Muscle of leg (tissue), 3 donors: ENCODE measurements at regions not wholly inside any gene's neighbourhood (a gene's known extent, or its start where the extent isn't known, plus 50 kb on each side); places are given as distances from the start of the nearest gene placed in this dataset.

Source experiments
- DNase-seq: peaks from one replicate; pipeline ENCODE4 v3.0.0; 2013
- H3K27ac ChIP-seq: one replicate; pipeline ENCODE4 v1.5.1; 2013; ENCODE audit warnings: mild to moderate bottlenecking, low read length, control low read depth
- H3K27me3 ChIP-seq: one replicate; pipeline ENCODE4 v1.6.1; 2013; ENCODE audit warnings: low read length; ENCODE audit not compliant: control insufficient read depth, insufficient read depth
- H3K36me3 ChIP-seq: one replicate; pipeline ENCODE4 v1.6.1; 2013; ENCODE audit warnings: low read length; ENCODE audit not compliant: control insufficient read depth, insufficient read depth
- H3K4me1 ChIP-seq: one replicate; pipeline ENCODE4 v1.6.1; 2013; ENCODE audit warnings: low read length; ENCODE audit not compliant: control insufficient read depth, insufficient read depth
- H3K4me3 ChIP-seq: one replicate; pipeline ENCODE4 v1.5.1; 2013; ENCODE audit warnings: low read length, control low read depth
- H3K9me3 ChIP-seq: replicated peaks from 2 replicates; pipeline ENCODE4 v1.6.1; 2013; ENCODE audit warnings: low read depth, low read length; ENCODE audit not compliant: control insufficient read depth
- WGBS: methylation state at CpG from one replicate; pipeline ENCODE4 v1.1.5; 2013; ENCODE audit warnings: missing lambda C conversion rate; ENCODE audit not compliant: insufficient coverage; 5-methylcytosine and 5-hydroxymethylcytosine counted together

- no peak overlapping the region for H3K4me3 ChIP-seq
- peaks cover 82% of the 10 kb centered on the region for H3K4me1 ChIP-seq
- no peaks in the 10 kb centered on the region for H3K36me3 ChIP-seq
- no peaks in the 10 kb centered on the region for H3K9me3 ChIP-seq
- H3K27me3 ChIP-seq = peaks cover 7% of the 10 kb centered on the region
- no peak overlapping the region for H3K27ac ChIP-seq
- WGBS = 85% methylated on average over 14 of the region's 20 CpGs
- DNase-seq = no peak
Measured at GRCh38 chr16:85469929-85470590, 143.1 kb upstream of the GSE1 start.

- H3K36me3 ChIP-seq = no peaks in the 10 kb centered on the region
- H3K4me1 ChIP-seq = peaks cover 81% of the 10 kb centered on the region
- DNase-seq = no peak
- no peaks in the 10 kb centered on the region for H3K9me3 ChIP-seq
- 93% methylated on average over 4 of the region's 13 CpGs for WGBS
- H3K27me3 ChIP-seq = peaks cover 4% of the 10 kb centered on the region
- no peak overlapping the region for H3K27ac ChIP-seq
- H3K4me3 ChIP-seq = no peak overlapping the region
Measured at GRCh38 chr16:85470873-85471272, 142.2 kb upstream of the GSE1 start.

- no peak for DNase-seq
- 44% methylated on average over 11 of the region's 15 CpGs for WGBS
Measured at GRCh38 chr16:85471469-85472431, 141.4 kb upstream of the GSE1 start.

GRCh38 chr16:85472514-85472913, 140.6 kb upstream of the GSE1 start:
- peaks cover 4% of the 10 kb centered on the region for H3K27me3 ChIP-seq
- no peak overlapping the region for H3K4me3 ChIP-seq
- no peak overlapping the region for H3K27ac ChIP-seq
- DNase-seq = no peak
- H3K9me3 ChIP-seq = no peaks in the 10 kb centered on the region
- peaks cover 69% of the 10 kb centered on the region for H3K4me1 ChIP-seq
- no peaks in the 10 kb centered on the region for H3K36me3 ChIP-seq
- WGBS = 31% methylated on average over 9 of the region's 9 CpGs

More at GRCh38 chr16:85471469-85472431, 141.4 kb upstream of the GSE1 start:
- peaks cover 77% of the 10 kb centered on the region for H3K4me1 ChIP-seq
- peaks cover 4% of the 10 kb centered on the region for H3K27me3 ChIP-seq
- H3K4me3 ChIP-seq = no peak overlapping the region
- no peak overlapping the region for H3K27ac ChIP-seq
- H3K36me3 ChIP-seq = no peaks in the 10 kb centered on the region
- no peaks in the 10 kb centered on the region for H3K9me3 ChIP-seq

GRCh38 chr16:85473323-85473722, 139.8 kb upstream of the GSE1 start:
- peak overlapping the region; percentile 67 for H3K27ac ChIP-seq
- H3K36me3 ChIP-seq = no peaks in the 10 kb centered on the region
- no peak for DNase-seq
- WGBS = 48% methylated on average over 6 of the region's 8 CpGs
- H3K9me3 ChIP-seq = no peaks in the 10 kb centered on the region
- H3K4me3 ChIP-seq = no peak overlapping the region
- peaks cover 4% of the 10 kb centered on the region for H3K27me3 ChIP-seq
- peaks cover 68% of the 10 kb centered on the region for H3K4me1 ChIP-seq

GRCh38 chr16:85473909-85474620, 139.1 kb upstream of the GSE1 start:
- H3K27ac ChIP-seq = peak overlapping the region; percentile 67
- H3K9me3 ChIP-seq = no peaks in the 10 kb centered on the region
- WGBS = 40% methylated on average over 13 of the region's 21 CpGs
- H3K27me3 ChIP-seq = peaks cover 4% of the 10 kb centered on the region
- DNase-seq = peak; percentile 87
- H3K4me1 ChIP-seq = peaks cover 68% of the 10 kb centered on the region
- no peaks in the 10 kb centered on the region for H3K36me3 ChIP-seq
- H3K4me3 ChIP-seq = no peak overlapping the region

- Histone ChIP-seq H3K27me3 (peaks cover 4% of the 10 kb centered on the region), H3K36me3 (no peaks in the 10 kb centered on the region), H3K4me3 (no peak overlapping the region), H3K27ac (peak overlapping the region; percentile 67), H3K4me1 (peaks cover 69% of the 10 kb centered on the region), H3K9me3 (no peaks in the 10 kb centered on the region)
- 46% methylated on average over 9 of the region's 9 CpGs for WGBS
- no peak for DNase-seq
Measured at GRCh38 chr16:85474621-85475217, 138.4 kb upstream of the GSE1 start.

- peak overlapping the region; percentile 20 for H3K27ac ChIP-seq
- no peak for DNase-seq
- 58% methylated on average over 5 of the region's 8 CpGs for WGBS
Measured at GRCh38 chr16:85475233-85475632, 137.9 kb upstream of the GSE1 start.

GRCh38 chr16:85475691-85476300, 137.3 kb upstream of the GSE1 start:
- peaks cover 4% of the 10 kb centered on the region for H3K27me3 ChIP-seq
- 85% methylated on average over 16 of the region's 22 CpGs for WGBS
- H3K9me3 ChIP-seq = no peaks in the 10 kb centered on the region
- H3K4me3 ChIP-seq = no peak overlapping the region
- peaks cover 69% of the 10 kb centered on the region for H3K4me1 ChIP-seq
- no peak for DNase-seq
- H3K27ac ChIP-seq = no peak overlapping the region
- H3K36me3 ChIP-seq = no peaks in the 10 kb centered on the region

More at GRCh38 chr16:85475233-85475632, 137.9 kb upstream of the GSE1 start:
- Histone ChIP-seq H3K36me3 (no peaks in the 10 kb centered on the region), H3K4me3 (no peak overlapping the region), H3K4me1 (peaks cover 69% of the 10 kb centered on the region), H3K9me3 (no peaks in the 10 kb centered on the region), H3K27me3 (peaks cover 4% of the 10 kb centered on the region)
